HEK293T (cell line): ENCODE measurements at regions not wholly inside any gene's neighbourhood (a gene's known extent, or its start where the extent isn't known, plus 50 kb on each side); places are given as distances from the start of the nearest gene placed in this dataset.
"Not testable (repeated sequence)": the region's sequence is repeated elsewhere in the genome, so short reads cannot be mapped to it uniquely, and the experiment has no call there.

Source experiments
- CTCF ChIA-PET: fragments of 350-600 bp; formaldehyde crosslinking; extraction: SDS; loops from one replicate; lab custom pipeline; 2021; ENCODE audit warnings: antibody characterized with exemption, inconsistent platforms; lab: Yijun Ruan, JAX
- POLR2A ChIA-PET: fragments of 350-600 bp; formaldehyde crosslinking; extraction: SDS; loops from one replicate; lab custom pipeline; 2020; ENCODE audit warnings: antibody characterized with exemption, inconsistent platforms; lab: Yijun Ruan, JAX
- DNase-seq: peaks from one replicate; pipeline ENCODE4 v3.0.0; 2012; ENCODE audit warnings: mixed read lengths; ENCODE audit errors: extremely low spot score
- ARNT ChIP-seq: fragments of 450-650 bp; IDR thresholded peaks from 2 replicates; pipeline ENCODE4 v1.6.1; 2017; ENCODE audit warnings: mild to moderate bottlenecking
- BHLHE40 ChIP-seq: fragments of 450-650 bp; IDR thresholded peaks from 2 replicates; pipeline ENCODE4 v1.6.1; 2016; ENCODE audit warnings: mild to moderate bottlenecking, moderate library complexity, borderline replicate concordance
- CTBP1 ChIP-seq: fragments of 450-650 bp; IDR thresholded peaks from 2 replicates; pipeline ENCODE4 v1.6.1; 2016; ENCODE audit warnings: borderline replicate concordance
- ELF4 ChIP-seq: fragments of 450-650 bp; IDR thresholded peaks from 2 replicates; pipeline ENCODE4 v1.6.1; 2017; ENCODE audit warnings: antibody characterized with exemption
- FOXA1 ChIP-seq: fragments of 450-650 bp; IDR thresholded peaks from 2 replicates; pipeline ENCODE4 v1.6.1; 2016; ENCODE audit warnings: mild to moderate bottlenecking
- FOXK2 ChIP-seq: fragments of 450-650 bp; IDR thresholded peaks from 2 replicates; pipeline ENCODE4 v1.6.1; 2016; ENCODE audit warnings: mild to moderate bottlenecking
- FOXM1 ChIP-seq: fragments of 450-650 bp; IDR thresholded peaks from 2 replicates; pipeline ENCODE4 v1.6.1; 2017; ENCODE audit warnings: mild to moderate bottlenecking, borderline replicate concordance
- HDGF ChIP-seq: fragments of 450-650 bp; IDR thresholded peaks from 2 replicates; pipeline ENCODE4 v1.6.1; 2017; ENCODE audit warnings: antibody characterized with exemption, borderline replicate concordance
- L3MBTL2 ChIP-seq: fragments of 450-650 bp; conservative IDR thresholded peaks from 2 replicates; pipeline ENCODE4 v1.6.1; 2016; ENCODE audit warnings: mild to moderate bottlenecking
- LEF1 ChIP-seq: fragments of 450-650 bp; IDR thresholded peaks from 2 replicates; pipeline ENCODE4 v1.6.1; 2017; ENCODE audit warnings: mild to moderate bottlenecking, borderline replicate concordance
- NFRKB ChIP-seq: fragments of 450-650 bp; IDR thresholded peaks from 2 replicates; pipeline ENCODE4 v1.6.1; 2016; ENCODE audit warnings: mild to moderate bottlenecking, moderate library complexity
- PKNOX1 ChIP-seq: fragments of 450-650 bp; IDR thresholded peaks from 2 replicates; pipeline ENCODE4 v1.6.1; 2016
- SP1 ChIP-seq: fragments of 450-650 bp; IDR thresholded peaks from 2 replicates; pipeline ENCODE4 v1.6.1; 2017
- SUZ12 ChIP-seq: fragments of 450-650 bp; IDR thresholded peaks from 2 replicates; pipeline ENCODE4 v1.6.1; 2016; ENCODE audit warnings: mild to moderate bottlenecking
- TARDBP ChIP-seq: fragments of 450-650 bp; IDR thresholded peaks from 2 replicates; pipeline ENCODE4 v1.6.1; 2016
- ZNF384 ChIP-seq: fragments of 450-650 bp; IDR thresholded peaks from 2 replicates; pipeline ENCODE4 v1.6.1; 2016

GRCh38 chr2:131622874-131623273 is 95.2 kb downstream of the CCDC74A start:
- CTCF ChIA-PET, DNase-seq, POLR2A ChIA-PET: not testable (repeated sequence)

- POLR2A ChIA-PET, CTCF ChIA-PET, DNase-seq: not testable (repeated sequence)
These were observed 98.3 kb downstream of the CCDC74A start for GRCh38 chr2:131626011-131626410.

GRCh38 chr2:131626565-131626964 is 98.9 kb downstream of the CCDC74A start:
- CTCF ChIA-PET, DNase-seq, POLR2A ChIA-PET: not testable (repeated sequence)

GRCh38 chr2:131627777-131628176 is 100.1 kb downstream of the CCDC74A start:
- CTCF ChIA-PET, POLR2A ChIA-PET, DNase-seq: not testable (repeated sequence)

GRCh38 chr2:131631648-131632047 is 104.0 kb downstream of the CCDC74A start:
- CTCF ChIA-PET, POLR2A ChIA-PET, DNase-seq: not testable (repeated sequence)

- DNase-seq, POLR2A ChIA-PET, CTCF ChIA-PET: not testable (repeated sequence)
These were observed 105.7 kb downstream of the CCDC74A start for GRCh38 chr2:131633405-131633804.

GRCh38 chr2:131633827-131634695 is 106.4 kb downstream of the CCDC74A start:
- CTCF ChIA-PET, POLR2A ChIA-PET, DNase-seq: not testable (repeated sequence)

GRCh38 chr2:131635611-131636010 is 107.9 kb downstream of the CCDC74A start:
- ChIA-PET POLR2A (no interaction called here), CTCF (no interaction called here)
- no peak for DNase-seq
- TF ChIP-seq PKNOX1: no peak
- TF ChIP-seq SP1: no peak
- no peak for TF ChIP-seq L3MBTL2
- TF ChIP-seq FOXM1: no peak
- no peak for TF ChIP-seq HDGF
- no peak for TF ChIP-seq FOXA1
- TF ChIP-seq TARDBP: no peak
- TF ChIP-seq CTBP1: no peak
- no peak for TF ChIP-seq ZNF384
- no peak for TF ChIP-seq SUZ12
- no peak for TF ChIP-seq ELF4
- no peak for TF ChIP-seq LEF1
- no peak for TF ChIP-seq FOXK2
- TF ChIP-seq BHLHE40: no peak
- no peak for TF ChIP-seq NFRKB
- no peak for TF ChIP-seq ARNT

GRCh38 chr2:131636704-131637308 is 109.1 kb downstream of the CCDC74A start:
- POLR2A ChIA-PET, DNase-seq: not testable (repeated sequence)

GRCh38 chr2:131639001-131639620 is 111.4 kb downstream of the CCDC74A start:
- POLR2A ChIA-PET, DNase-seq: not testable (repeated sequence)
- CTCF ChIA-PET: interaction anchor here (1.0 kb wide), 1 partner anchor 34 kb away, joined by 3 read pairs; no protein-coding TSS in a partner anchor

More at GRCh38 chr2:131636704-131637308, 109.1 kb downstream of the CCDC74A start:
- CTCF ChIA-PET: not testable (repeated sequence)
